GM18502 (cell line): ENCODE measurements at regions not wholly inside any gene's neighbourhood (a gene's known extent, or its start where the extent isn't known, plus 50 kb on each side); places are given as distances from the start of the nearest gene placed in this dataset.
"Not testable (repeated sequence)": the region's sequence is repeated elsewhere in the genome, so short reads cannot be mapped to it uniquely, and the experiment has no call there.

Experiments used
- ATAC-seq: cut with Tn5 transposase; IDR thresholded peaks from one replicate; pipeline ENCODE4 v1.9.1; 2021; ENCODE audit warnings: mild to moderate bottlenecking; ENCODE audit not compliant: unreplicated experiment, poor library complexity

DNA sequence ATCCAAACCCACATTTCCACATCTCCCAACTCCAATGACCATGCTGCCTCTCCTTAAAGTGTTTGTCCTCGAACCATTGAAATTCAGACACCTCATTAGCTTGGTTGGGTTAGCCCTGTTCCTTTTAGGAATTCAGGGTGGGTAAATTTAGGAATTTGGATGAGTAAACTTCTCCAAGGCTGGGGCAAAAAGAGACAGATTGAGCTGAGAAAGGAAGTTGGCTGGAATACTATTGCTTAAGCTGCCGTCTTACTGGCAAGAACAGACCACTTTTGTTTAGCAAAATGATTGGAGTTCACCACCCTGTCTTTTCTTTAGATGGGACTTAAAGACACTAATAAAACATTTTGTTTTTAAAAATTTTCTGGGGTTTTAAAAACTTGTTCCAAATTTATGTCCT, 143.6 kb upstream of the GDNF start:
- no peak for ATAC-seq

DNA sequence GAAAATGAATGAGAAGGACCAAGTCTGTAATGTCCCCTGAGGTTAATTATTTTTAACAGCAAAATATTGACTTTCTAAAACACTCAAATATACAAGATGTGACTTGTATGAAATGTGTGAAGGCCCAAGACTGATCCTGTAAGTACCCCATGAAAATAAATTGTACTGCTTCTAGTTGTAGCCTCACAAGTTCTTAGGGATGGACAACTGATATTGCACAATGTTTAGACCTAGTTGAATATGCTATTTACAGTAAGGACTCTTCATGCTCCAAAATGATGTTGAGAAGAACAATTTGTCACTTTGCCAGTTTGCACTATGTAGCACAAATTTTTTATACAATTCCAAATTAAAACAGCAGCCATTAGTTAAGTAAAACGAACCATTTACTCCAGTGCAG, 139.7 kb upstream of the GDNF start:
- no peak for ATAC-seq

DNA sequence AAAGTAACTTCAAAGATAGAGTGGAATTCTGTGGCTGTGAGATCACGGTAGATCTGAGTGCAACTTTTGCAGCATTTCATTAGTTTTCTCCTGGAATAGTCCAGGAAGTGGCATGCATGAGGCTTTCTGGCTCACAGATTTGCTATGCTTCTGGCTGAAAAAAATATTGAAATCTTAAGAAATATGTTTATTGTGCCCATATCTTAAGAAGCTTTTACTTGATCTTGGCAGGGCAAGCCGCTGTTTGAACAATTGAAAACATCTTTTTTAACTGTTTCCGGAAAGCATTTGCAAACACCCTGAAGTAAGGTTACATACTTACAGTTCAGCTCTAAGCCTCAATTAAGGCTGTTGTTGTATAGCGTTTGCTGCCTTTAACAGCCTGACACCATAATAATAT, 135.7 kb upstream of the GDNF start:
- no peak for ATAC-seq

DNA sequence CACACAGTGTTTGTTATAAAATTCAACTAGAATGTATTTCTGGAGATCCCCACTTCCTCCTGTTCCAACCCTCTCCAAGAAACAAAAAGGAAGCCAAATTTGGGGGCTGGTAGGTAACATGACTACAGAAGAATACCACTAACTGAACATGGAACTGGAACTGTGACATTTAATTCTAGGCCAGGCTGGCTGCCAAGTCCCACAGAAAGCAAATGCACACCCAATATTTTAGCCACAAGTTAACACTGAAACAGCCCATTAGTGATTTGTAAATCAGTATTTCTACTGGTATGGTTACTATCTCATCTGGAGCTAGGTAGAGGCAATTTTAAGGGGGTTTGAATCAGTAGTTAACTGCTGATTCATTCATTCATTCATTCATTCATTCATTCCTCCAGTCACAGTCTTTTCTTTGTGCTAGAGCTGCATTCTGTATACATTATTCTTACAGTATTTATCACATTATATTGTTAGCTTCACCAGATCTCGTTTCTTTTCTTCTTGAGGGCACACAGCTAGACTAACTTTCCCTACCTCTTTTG, 131.7 kb upstream of the GDNF start:
- ATAC-seq, result no peak

DNA sequence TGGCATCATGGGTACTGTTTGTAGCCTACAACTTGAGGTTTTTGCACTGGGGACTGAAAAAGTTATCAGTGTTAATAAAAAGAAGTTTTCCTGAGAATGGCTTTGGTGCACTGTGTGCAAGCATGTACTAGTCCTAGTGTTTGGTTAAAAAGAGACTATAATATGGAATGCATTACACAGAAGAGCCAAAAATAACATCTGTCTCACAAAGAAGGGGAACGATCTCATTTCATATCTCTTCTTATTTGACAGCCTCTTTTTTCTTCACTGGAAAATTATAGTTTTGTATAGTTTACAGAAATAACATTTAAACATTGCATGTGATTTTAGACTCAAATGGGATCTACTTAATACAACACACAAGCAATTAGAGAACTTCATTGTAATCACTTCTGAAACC, 127.0 kb upstream of the GDNF start:
- ATAC-seq, result no peak

DNA sequence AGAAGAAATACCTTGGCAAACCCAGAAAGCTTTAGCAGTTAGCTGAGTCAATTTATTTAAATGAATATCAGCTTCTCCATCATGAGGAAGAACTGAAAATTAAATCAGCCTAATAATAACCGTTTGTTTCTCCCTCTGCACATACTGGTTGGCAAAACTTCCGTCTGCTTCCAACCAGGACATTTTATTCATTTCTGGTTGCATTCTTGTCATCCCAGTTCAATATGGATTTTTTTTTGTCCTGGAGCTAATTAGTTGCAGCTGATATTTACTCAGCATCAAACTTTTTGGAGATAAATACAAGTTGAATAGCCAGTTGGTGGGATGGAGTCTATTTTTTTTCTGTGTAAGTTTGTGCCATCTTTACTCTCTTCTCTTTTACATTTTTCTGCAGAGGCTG, 126.5 kb upstream of the GDNF start:
- no peak for ATAC-seq

DNA sequence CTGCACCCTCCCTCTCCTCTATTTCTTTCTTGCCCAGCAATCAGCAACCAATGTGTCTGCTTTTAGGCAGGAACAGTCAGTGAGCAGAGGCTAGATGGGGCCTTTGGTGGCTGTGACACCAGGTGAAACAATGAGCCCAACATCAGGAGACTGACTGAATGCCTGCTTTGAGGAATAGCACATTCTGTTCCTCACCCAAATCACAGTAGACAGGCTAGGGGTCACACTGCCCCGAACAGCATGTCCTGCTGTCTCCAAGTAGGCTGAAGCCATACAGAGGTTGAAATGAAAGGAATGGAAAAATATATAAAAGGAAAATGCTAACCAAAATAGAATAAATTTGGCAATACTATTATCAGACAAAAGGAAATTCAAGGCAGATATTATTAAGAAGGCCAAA, 122.5 kb upstream of the GDNF start:
- no peak for ATAC-seq

DNA sequence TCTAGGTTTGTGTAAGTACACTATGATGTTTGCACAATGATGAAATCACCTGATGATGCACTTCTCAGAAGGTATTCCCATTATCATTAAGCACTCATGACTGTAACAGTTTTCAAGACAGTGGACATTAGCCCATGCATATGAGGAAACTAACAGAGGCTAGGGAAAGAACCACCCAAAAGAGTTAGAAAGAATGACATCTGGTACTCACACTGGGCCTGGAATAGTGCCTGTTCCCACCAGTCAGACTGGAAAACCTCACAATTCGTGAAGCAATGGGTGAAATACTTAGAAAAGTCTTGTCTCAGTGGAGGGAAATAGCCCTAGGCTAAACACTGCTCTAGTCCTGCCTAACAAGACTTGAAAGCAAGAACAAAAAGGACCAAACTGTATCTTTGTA, 117.4 kb upstream of the GDNF start:
- ATAC-seq, result no peak

DNA sequence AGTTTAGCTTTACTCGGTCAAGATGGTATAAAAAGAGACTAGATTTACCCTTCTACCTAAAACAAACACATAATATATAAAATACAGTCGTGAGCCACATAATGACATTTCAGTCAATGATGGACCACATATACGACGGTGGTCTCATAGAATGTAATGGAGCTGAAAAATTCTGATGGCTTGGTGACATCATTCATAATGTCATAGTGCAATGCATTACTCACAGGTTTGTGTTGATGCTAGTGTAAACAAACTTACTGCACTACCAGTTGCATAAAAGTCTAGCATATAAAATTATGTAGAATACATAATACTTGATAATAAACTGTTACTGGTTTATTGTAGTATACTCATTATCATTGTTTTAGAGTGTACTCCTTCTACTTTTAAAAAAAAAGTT, 115.9 kb upstream of the GDNF start:
- no peak for ATAC-seq

DNA sequence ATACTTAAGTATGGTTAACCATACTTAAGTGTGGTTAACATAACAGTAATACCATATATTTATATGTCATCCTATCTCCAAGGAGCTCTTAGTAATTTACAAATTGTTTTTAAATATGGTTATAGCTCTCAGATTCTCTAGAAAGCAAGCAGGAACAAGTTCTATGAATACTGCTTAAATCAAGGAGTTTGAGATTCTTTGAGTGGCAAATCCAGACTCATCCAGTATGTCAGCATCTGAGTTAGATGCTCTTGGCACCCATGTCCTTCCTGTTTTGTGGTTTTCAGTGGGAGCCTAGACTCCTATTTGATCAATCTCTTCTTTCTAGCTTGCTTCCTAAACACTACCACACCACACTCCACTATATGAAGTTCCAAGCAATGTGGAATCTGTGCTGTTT, 114.7 kb upstream of the GDNF start:
- no peak for ATAC-seq

DNA sequence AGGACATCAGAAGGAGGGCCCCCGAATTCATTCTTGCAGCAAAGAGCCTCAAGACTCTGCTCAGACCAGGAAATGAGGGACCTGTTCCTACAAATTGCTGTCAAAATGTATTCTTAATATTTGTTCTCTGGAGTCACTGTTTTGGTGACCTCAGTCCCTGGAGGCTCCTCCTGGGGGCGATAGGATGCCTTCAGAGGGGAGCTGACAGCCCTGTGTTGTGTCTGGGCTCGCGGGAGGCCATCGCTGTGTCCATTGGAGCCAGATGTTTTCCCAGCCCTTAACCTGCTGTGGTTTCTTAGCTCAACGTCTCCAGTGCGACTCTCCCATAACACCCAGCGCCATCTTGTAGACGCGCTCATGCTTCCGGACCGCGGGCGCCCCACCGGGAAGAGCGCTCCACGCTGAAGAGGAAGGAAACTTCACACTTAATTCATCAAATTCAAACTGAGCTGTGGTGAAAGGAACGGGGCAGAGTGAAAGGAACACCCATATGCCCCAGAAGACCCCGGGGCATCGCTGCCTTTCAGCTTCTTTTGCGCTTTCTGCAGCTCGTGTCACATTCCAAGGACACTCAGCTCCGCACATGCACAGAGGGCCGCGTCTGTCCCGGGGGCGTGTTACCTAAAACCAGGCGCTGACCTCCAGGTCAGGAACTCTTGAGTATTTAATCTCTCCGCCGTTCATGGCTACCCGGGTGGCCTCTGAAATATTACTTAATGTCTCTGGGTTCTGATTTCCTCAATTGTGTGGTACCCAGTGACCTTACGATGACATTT, 112.3 kb upstream of the GDNF start:
- no peak for ATAC-seq

DNA sequence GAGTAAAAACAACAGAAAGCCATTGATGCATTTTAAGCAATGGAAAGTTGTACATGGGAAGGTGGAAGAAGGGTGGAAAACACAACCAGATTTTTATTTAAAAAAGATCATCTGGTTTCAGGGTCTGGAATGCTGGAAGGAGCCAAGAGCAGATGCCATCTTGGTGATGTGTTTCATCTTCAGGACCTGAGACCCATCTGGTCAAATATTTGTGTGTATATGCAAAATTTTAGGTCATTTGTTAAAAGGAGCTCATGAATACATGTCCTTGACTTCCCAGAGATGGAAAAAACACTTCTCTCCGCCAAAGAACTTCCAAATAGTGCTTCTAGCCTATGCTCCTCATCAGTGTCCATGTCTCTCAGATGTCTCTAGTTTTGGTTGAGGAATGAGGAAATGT, 110.6 kb upstream of the GDNF start:
- no peak for ATAC-seq

DNA sequence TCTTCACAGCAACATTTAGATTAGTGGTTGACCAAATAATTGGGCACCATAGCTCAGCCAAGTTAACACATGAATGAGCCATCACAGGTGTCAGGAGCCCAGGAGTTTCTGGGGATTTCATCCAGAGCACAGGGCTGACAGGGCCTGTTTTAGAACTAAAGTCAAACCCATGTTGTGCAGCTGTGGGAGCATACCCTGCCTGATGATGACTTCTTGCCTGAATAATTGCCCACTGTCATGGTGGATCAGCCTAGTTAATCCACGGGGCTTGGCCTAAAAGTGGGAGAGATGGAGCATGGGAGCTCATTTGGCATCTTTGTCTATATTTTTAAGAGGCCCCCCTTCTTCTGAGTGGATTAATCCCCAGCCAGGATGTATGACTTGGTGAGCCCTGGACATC, 105.6 kb upstream of the GDNF start:
- ATAC-seq, result no peak

DNA sequence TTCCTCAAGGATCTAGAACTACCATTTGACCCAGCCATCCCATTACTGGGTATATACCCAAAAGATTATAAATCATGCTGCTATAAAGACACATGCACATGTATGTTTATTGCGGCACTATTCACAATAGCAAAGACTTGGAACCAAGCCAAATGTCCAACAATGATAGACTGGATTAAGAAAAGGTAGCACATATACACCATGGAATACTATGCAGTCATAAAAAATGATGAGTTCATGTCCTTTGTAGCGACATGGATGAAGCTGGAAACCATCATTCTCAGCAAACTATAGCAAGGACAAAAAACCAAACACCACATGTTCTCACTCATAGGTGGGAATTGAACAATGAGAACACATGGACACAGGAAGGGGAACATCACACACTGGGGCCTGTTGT, 103.3 kb upstream of the GDNF start:
- not testable (repeated sequence) for ATAC-seq

DNA sequence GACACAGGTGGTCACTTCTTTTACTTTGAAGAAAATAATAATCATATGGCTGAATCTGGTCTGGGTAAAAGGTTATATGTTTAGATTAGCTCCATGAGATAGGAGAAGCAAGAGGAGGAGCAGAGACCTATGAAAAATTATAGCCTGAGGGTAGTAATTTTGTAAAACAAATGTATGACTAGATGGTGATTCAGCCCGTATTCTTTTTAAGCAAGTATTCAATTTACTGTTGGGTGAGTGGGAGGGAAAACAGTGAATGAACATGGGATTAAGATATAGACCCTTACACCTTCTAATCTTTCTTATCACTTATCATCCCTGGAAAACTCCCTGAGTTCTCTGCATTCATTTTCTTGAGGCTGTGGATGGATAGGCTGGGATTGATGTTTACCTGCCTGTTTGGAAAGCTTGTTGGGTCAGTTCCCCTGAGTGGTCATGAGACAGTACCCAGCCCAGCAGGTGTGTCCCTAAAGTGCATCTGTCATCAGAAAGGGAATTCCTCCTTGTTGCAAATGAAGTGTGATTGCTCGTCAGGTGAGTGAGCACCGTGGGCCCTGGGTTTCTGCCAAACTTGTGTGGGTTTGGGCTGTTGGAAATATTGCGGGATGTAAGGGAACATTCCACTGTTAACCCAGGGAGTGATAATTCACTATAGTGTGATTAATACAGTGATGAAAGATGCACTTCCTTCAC, 101.2 kb upstream of the GDNF start:
- no peak for ATAC-seq

DNA sequence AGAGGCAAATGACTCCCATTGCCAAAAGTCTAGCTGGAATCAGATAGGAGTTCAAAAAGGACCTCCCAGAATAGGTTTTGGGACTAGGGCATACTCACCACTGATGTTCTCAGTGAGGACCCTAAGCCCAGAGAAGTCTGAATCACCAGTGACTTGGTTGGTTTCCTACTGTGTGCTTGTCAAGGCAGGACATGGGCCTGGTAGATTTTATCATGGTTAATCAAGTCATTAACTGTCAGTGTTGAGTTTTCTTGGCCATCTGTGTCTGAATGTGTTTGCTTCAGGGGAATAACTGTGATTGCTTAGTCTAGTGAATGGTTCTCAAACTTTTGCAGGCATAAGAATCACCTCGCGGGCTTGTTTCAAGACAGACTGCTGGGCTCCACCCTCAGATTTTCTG, 99.0 kb upstream of the GDNF start:
- ATAC-seq, result no peak

DNA sequence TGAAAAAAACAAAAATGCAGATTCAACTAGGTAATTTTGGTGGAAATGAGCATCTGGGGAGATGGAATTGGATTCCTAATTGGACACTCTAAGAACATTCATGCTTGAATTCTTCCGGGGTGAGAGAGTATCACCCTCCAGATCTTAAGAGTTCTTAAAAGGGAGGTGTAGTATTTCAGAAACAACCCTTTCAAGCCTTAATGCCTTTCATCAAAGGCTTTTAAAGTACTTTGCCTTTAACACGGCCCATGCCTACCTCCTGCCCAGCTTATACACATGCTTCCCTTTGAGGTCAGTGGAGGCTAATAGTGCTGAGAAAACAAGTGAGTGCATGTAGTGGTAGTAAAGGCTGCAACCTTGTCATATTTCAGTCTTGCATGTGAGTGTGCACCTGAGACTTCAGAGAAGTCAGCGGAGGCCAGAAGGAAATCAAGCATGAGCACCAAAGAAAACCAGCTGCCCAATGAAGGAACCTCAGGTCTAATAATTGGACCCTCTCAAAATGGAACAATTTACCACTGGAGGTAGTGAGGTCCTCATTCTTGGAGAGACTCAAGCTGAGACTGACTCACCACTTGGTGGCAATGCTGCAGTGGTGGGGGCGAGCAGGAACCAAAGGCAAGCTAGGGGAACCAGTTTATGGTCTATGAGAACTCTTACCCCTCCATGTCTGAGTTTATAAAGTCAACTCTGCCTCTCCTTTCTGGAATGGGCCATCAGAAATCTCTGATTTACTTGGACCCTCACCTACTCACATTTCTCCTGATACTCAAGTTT, 98.4 kb upstream of the GDNF start:
- no peak for ATAC-seq

DNA sequence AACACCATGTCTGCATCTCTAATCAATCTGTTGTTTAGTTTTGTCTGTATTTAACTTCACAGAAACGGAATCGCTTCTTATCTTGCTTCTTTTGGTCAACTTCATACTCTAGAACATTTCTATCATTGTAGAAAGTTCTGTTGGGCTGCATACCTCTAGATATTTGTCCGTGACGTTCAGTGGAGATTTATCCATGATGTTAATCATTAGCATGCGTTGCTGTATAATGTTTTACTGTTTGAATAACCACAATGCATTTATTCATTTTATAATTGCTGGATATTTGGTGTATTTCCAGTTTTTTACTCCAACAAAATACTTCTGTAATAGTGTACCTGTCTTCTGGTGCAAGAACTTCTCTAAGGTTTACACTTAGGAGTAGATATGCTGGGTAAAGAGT, 96.2 kb upstream of the GDNF start:
- no peak for ATAC-seq

DNA sequence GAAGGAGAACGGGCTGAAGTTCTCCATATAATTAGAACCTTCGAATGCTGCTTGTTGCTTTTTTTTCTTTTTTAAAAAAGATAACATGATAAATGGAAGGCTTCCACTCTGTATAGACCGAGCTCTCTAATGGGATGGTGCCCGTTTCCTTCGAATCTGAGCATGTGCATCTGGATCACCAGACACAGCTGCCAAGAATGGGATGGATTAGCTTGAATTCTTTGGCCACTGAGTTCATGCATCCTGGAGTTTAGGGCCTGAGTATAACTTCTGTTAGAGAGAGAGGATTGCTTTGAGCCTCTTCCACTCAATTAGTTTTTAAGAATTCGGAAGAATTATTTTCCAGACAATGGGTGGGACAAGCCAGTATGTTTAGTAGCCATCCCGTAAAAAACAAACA, 93.7 kb upstream of the GDNF start:
- no peak for ATAC-seq

DNA sequence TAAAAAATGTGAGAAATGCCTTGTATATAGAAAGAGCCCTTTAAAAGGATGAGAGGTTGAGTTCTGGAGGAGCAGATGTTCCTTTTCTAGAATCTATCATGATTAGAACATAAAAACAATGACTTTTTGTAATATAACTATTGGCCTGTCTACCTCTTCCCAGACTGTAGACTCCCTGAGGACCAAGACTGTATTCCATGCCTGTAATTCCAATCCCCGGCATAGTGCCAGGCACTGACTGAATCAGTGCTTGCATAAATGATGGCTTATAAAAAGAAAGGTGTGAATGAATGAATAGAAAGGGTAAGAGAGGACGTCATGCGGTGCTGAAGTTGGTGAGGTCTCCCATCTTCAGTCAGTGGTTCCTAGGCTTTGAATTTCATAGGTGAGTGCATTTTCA, 92.6 kb upstream of the GDNF start:
- no peak for ATAC-seq

DNA sequence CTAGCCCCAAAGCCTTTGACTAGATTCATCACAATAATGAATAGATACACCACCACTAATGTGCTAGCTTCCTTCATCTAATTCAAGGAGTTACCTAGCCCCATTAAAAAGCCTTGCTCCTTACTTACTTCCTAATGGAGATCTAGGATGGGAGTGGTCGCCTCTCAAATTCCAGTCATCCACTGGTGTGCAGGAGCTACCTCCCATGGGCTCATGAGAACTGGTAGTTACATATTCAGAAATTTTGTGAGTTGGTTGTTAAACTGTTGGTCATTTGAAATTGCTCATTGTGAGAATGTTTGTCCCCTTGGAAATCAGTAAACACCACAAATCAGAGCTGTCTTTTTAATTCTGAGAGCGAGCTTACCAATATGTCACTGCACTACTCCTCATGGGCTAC, 91.7 kb upstream of the GDNF start:
- ATAC-seq, result no peak
